ENCODE measurements at regions not wholly inside any gene's neighbourhood (a gene's known extent, or its start where the extent isn't known, plus 50 kb on each side); places are given as distances from the start of the nearest gene placed in this dataset.

DNA sequence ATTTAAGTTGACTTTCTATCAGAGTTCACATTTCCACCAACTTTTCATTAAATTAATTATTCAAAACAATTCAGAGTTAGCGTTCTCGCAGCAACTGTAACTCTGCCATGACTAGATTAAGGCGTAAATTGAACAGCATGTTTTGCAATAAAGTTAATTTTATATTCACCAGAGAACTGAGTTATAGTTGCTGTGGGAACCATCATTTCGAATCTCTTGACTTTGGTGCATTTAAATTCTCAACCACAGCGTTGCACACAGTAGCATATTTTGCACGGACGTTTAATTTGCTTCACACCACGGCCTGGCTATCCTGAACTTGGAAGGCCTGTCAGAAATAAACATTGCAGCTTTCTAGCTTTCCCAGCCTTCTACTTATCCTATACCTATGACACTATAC, 144.3 kb upstream of the WWC1 start:
- no peak for DNase-seq (ENCODE audit: low read depth)
- H3K4me3 ChIP-seq (ENCODE audit: low read depth, low read length): no peak overlapping the region
- TF ChIP-seq, protein P1, sequence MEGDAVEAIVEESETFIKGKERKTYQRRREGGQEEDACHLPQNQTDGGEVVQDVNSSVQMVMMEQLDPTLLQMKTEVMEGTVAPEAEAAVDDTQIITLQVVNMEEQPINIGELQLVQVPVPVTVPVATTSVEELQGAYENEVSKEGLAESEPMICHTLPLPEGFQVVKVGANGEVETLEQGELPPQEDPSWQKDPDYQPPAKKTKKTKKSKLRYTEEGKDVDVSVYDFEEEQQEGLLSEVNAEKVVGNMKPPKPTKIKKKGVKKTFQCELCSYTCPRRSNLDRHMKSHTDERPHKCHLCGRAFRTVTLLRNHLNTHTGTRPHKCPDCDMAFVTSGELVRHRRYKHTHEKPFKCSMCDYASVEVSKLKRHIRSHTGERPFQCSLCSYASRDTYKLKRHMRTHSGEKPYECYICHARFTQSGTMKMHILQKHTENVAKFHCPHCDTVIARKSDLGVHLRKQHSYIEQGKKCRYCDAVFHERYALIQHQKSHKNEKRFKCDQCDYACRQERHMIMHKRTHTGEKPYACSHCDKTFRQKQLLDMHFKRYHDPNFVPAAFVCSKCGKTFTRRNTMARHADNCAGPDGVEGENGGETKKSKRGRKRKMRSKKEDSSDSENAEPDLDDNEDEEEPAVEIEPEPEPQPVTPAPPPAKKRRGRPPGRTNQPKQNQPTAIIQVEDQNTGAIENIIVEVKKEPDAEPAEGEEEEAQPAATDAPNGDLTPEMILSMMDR (IDR thresholded peaks at IDR 0.05; ENCODE audit: insufficient read depth, low read length): no peak

DNA sequence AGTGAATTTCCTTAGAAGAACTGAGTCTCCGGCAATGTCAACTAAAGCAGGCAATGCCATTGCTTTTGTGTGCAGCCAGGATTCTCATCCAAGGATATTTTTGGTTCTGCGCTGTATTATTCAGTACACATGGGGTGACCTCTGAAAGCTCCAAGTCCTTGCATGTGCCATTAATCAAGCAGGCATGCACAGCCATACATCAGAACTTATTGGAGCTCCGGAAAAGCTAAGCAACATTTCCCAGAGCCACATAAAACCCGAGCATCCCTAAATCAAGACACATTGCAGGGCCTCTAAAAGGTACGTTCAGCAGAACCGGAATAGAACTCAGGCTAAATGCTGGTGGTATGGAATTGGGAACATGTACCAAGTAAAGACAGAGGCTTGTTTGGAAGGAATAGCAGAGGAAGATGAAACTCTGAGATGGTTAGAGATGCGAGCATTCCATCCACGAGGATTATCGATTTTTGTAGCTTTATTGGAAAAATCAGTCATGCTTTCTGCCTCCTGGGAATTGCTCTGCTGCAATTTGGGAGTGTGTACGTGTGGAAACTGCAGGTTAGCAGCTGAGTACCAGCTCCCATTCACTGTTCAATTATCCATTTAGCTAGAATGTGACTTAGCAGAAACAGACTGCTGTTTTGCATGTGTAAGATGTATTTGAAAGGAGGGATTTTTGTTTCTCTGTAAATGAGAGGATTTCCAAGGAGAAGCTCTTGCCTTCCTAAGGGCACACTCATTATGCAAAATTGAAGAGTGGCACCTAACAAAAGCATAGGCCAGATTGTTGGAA, 143.7 kb upstream of the WWC1 start:
- TF ChIP-seq, protein P1 (IDR thresholded peaks at IDR 0.05; ENCODE audit: insufficient read depth, low read length): no peak
- no peak for DNase-seq (ENCODE audit: low read depth)
- H3K4me3 ChIP-seq (ENCODE audit: low read depth, low read length): no peak overlapping the region

DNA sequence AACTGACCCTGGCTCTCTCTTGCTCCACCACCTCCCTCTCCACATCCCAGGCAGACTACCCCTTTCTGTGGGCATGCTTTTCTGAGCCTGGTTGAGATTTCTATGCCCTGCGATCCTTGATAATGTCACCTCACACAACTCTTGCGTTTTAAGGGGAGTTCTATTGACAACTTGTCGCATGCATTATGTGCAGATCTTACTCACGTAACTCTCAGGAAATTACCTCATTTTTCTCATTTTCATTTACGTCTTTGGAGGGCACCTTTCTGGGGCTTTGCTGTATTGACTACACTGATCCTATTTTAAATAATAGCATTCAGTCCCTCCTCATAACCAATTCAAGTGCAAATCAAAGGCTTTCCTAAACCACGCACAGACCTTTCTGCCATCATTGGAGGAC, 140.4 kb upstream of the WWC1 start:
- TF ChIP-seq, protein P1 (IDR thresholded peaks at IDR 0.05; ENCODE audit: insufficient read depth, low read length): no peak
- no peak overlapping the region for H3K4me3 ChIP-seq (ENCODE audit: low read depth, low read length)
- DNase-seq (ENCODE audit: low read depth): no peak

DNA sequence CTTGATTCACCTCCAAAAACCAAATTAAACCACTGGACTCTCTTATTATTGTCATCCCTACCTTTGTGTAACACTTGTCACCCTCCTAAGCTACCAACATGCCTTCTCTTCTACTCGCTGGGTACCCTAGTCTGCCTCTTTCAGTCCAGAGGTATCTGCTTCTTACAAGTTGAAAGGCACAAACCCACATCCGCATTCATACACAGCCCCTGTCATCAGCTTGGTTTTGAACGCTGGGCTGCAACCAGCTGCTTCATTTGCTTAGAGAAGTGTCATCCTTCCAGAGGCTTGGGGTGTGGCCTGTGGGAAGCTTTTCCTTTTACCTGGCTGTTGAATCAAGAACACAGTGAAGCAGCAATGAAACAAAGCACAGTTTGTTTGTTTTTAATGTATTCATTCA, 138.8 kb upstream of the WWC1 start:
- no peak for DNase-seq (ENCODE audit: low read depth)
- no peak overlapping the region for H3K4me3 ChIP-seq (ENCODE audit: low read depth, low read length)
- TF ChIP-seq, protein P1 (IDR thresholded peaks at IDR 0.05; ENCODE audit: insufficient read depth, low read length): no peak

DNA sequence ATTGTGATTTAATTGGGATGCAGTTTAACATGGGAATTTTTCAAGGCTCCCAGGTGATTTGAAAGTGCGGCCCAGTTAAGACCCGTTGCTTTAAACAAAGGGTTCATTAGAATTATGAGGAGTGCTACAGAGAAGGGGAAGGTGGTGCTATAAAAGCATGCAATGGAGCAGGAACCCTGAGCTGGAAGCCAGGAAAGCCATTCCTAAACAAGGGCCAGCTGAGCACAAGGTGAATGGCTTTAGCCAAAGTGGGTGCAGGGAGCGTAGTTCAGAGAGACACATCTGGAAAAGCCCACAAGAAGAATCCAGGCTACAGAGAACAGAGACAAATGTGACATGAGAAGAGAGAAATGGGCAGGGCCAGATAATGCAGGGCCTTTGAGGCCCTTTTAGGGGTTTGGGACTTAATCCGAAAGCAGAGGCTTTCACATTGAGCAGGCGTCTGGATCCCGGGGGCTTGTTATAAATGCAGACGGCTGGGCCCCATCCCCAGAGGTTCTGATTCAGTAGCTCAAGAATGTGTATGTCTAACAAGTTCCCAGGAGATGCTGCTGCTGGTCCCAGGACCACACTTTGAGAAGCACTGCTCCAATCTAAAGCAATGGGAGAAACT, 138.1 kb upstream of the WWC1 start:
- no peak overlapping the region for H3K4me3 ChIP-seq (ENCODE audit: low read depth, low read length)
- TF ChIP-seq, protein P1 (IDR thresholded peaks at IDR 0.05; ENCODE audit: insufficient read depth, low read length): no peak
- no peak for DNase-seq (ENCODE audit: low read depth)

DNA sequence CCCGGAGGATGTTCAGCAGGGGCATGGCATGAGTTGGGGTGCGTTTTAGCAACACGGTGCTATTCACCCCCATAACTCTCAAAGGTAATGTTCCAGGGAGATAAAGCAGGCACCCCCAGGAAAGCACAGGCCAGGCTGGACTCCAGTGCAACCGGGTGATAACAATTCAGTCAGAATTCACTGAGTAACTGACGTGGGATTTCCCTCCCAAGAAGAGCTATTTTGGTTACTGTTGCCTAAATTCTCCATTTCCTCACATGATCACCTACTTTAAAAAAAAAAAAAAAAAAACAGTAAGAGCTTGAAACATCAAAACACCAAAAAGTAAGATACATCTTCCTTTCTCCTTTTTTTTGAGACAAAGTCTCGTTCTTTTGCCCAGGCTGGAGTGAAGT, 137.6 kb upstream of the WWC1 start:
- no peak for DNase-seq (ENCODE audit: low read depth)
- TF ChIP-seq, protein P1 (IDR thresholded peaks at IDR 0.05; ENCODE audit: insufficient read depth, low read length): no peak
- no peak overlapping the region for H3K4me3 ChIP-seq (ENCODE audit: low read depth, low read length)
